H1 (cell line): ENCODE measurements at regions not wholly inside any gene's neighbourhood (a gene's known extent, or its start where the extent isn't known, plus 50 kb on each side); places are given as distances from the start of the nearest gene placed in this dataset.

Experiments
- CTCF ChIA-PET: fragments of 300-600 bp; sonication (Branson Sonifier 250); formaldehyde crosslinking; loops from one replicate; lab custom pipeline; 2021; ENCODE audit not compliant: partially characterized antibody; lab: Charles Lee
- POLR2A ChIA-PET: fragments of 300-600 bp; sonication (Branson Sonifier 250); formaldehyde crosslinking; loops from one replicate; lab custom pipeline; 2021; ENCODE audit warnings: inconsistent platforms; ENCODE audit not compliant: partially characterized antibody; lab: Charles Lee
- DNase-seq, 2 experiments: peaks; one replicate each; pipeline versions ENCODE4 v3.0.0 to v3.0.0-alpha.2; 2010 to 2022; ENCODE audit warnings: low spot score in 2 of 2, low read depth in 1 of 2, mixed read lengths in 1 of 2
- FAIRE-seq: peaks from 2 replicates; lab custom pipeline; 2011; peaks lifted over from hg19 to GRCh38; lab: Jason Lieb, UNC
- H2AFZ ChIP-seq: 2 replicates; pipeline ENCODE4 v1.8.1; 2012; ENCODE audit warnings: low read length, inconsistent platforms
- H2AK5ac ChIP-seq: 2 replicates; pipeline ENCODE4 v1.6.1; 2013; ENCODE audit warnings: low read depth, low read length
- H2BK120ac ChIP-seq: replicated peaks from 2 replicates; pipeline ENCODE3; 2013; ENCODE audit warnings: low read depth, low read length, inconsistent platforms
- H2BK12ac ChIP-seq: 2 replicates; pipeline ENCODE4 v1.6.1; 2013; ENCODE audit warnings: low read depth, low read length
- H2BK15ac ChIP-seq: 2 replicates; pipeline ENCODE4 v1.6.1; 2013; ENCODE audit warnings: low read length
- H2BK20ac ChIP-seq: 2 replicates; pipeline ENCODE4 v1.6.1; 2013; ENCODE audit warnings: low read length
- H2BK5ac ChIP-seq: 2 replicates; pipeline ENCODE4 v1.6.1; 2013; ENCODE audit warnings: low read depth, low read length
- H3K14ac ChIP-seq: 2 replicates; pipeline ENCODE4 v1.6.1; 2013; ENCODE audit warnings: inconsistent platforms; ENCODE audit not compliant: insufficient read length
- H3K18ac ChIP-seq: 2 replicates; pipeline ENCODE4 v1.6.1; 2013; ENCODE audit warnings: low read length; ENCODE audit errors: extremely low read depth
- H3K23ac ChIP-seq: 2 replicates; pipeline ENCODE4 v1.6.1; 2013; ENCODE audit warnings: inconsistent platforms; ENCODE audit not compliant: insufficient read length
- H3K23me2 ChIP-seq: 2 replicates; pipeline ENCODE4 v1.6.1; 2013; ENCODE audit warnings: low read depth, low read length
- H3K27ac ChIP-seq: 2 replicates; pipeline ENCODE4 v1.6.1; 2011; ENCODE audit warnings: low read depth, low read length, inconsistent platforms
- H3K27me3 ChIP-seq, 4 experiments: replicated peaks in 1 of 4; 1 replicate in 1 of 4; 2 replicates in 3 of 4; pipeline versions ENCODE4 v1.6.1 to v1.8.1; 2011 to 2013; ENCODE audit warnings: low read length in 3 of 4, mild to moderate bottlenecking in 3 of 4, inconsistent platforms in 2 of 4, mixed read lengths in 2 of 4, moderate library complexity in 1 of 4; ENCODE audit not compliant: control insufficient read depth in 3 of 4, insufficient read depth in 3 of 4; ENCODE audit errors: extremely low read depth in 1 of 4
- H3K36me3 ChIP-seq, 4 experiments: 2 replicates each; pipeline versions ENCODE4 v1.6.1 to v1.8.1; 2011 to 2013; ENCODE audit warnings: mild to moderate bottlenecking in 4 of 4, low read length in 3 of 4, moderate library complexity in 2 of 4, control low read depth in 1 of 4, inconsistent platforms in 1 of 4; ENCODE audit not compliant: insufficient read depth in 4 of 4, control insufficient read depth in 2 of 4
- H3K4ac ChIP-seq: replicated peaks from 2 replicates; pipeline ENCODE3; 2013; ENCODE audit warnings: low read length, low read depth, mixed read lengths, inconsistent platforms; ENCODE audit not compliant: insufficient read length
- H3K4me1 ChIP-seq, 4 experiments: replicated peaks in 1 of 4; 1 replicate in 1 of 4; 2 replicates in 3 of 4; pipeline versions ENCODE4 v1.6.1 to v1.8.1; 2011 to 2013; ENCODE audit warnings: low read length in 3 of 4, inconsistent platforms in 2 of 4, mixed read lengths in 1 of 4; ENCODE audit not compliant: insufficient read depth in 4 of 4, control insufficient read depth in 3 of 4
- H3K4me2 ChIP-seq, 2 experiments: 2 replicates each; pipeline versions ENCODE4 v1.6.1 to v1.8.1; 2011 to 2013; ENCODE audit warnings: low read depth in 2 of 2, low read length in 2 of 2, control low read depth in 1 of 2, inconsistent platforms in 1 of 2, mild to moderate bottlenecking in 1 of 2; ENCODE audit not compliant: insufficient read depth in 1 of 2
- H3K4me3 ChIP-seq, 4 experiments: fragments of 200-600, 300-600 bp in 1 of 4; sonication (generic), shearing (Covaris generic), sonication (Bioruptor Twin) in 1 of 4; 2 replicates each; pipeline versions ENCODE4 v1.5.1 to v1.8.1; 2011 to 2016; ENCODE audit warnings: low read length in 4 of 4, low read depth in 3 of 4, control low read depth in 2 of 4, inconsistent platforms in 2 of 4, mild to moderate bottlenecking in 2 of 4, mixed read lengths in 1 of 4, moderate library complexity in 1 of 4; ENCODE audit not compliant: insufficient read depth in 2 of 4; ENCODE audit errors: extremely low read depth in 1 of 4
- H3K56ac ChIP-seq: replicated peaks from 2 replicates; pipeline ENCODE3; 2013; ENCODE audit warnings: low read depth, mild to moderate bottlenecking, mixed read lengths, low read length, inconsistent platforms; ENCODE audit not compliant: insufficient read length
- H3K79me1 ChIP-seq: 2 replicates; pipeline ENCODE4 v1.6.1; 2013; ENCODE audit warnings: low read depth, low read length, control low read depth
- H3K79me2 ChIP-seq, 2 experiments: 2 replicates each; pipeline versions ENCODE4 v1.6.1 to v1.8.1; 2012 to 2013; ENCODE audit warnings: low read length in 2 of 2, mild to moderate bottlenecking in 2 of 2, inconsistent platforms in 1 of 2; ENCODE audit not compliant: insufficient read depth in 2 of 2, control insufficient read depth in 1 of 2
- H3K9ac ChIP-seq, 4 experiments: replicated peaks in 1 of 4; 1 replicate in 1 of 4; 2 replicates in 3 of 4; pipeline versions ENCODE4 v1.6.1 to v1.8.1; 2011 to 2013; ENCODE audit warnings: low read depth in 3 of 4, low read length in 3 of 4, control low read depth in 2 of 4, mild to moderate bottlenecking in 2 of 4, moderate library complexity in 2 of 4, inconsistent platforms in 1 of 4; ENCODE audit errors: extremely low read depth in 1 of 4
- H3K9me3 ChIP-seq, 2 experiments: 2 replicates each; pipeline versions ENCODE4 v1.6.1 to v1.8.1; 2012 to 2013; ENCODE audit warnings: mild to moderate bottlenecking in 2 of 2, moderate library complexity in 2 of 2, control low read depth in 1 of 2, inconsistent platforms in 1 of 2, low read depth in 1 of 2, low read length in 1 of 2, mixed read lengths in 1 of 2; ENCODE audit not compliant: insufficient read depth in 2 of 2
- H4K20me1 ChIP-seq, 2 experiments: replicated peaks in 1 of 2; 2 replicates each; pipeline versions ENCODE3 to v1.8.1; 2011 to 2013; ENCODE audit warnings: inconsistent platforms in 2 of 2, low read length in 2 of 2, mild to moderate bottlenecking in 1 of 2; ENCODE audit not compliant: insufficient read depth in 2 of 2, control insufficient read depth in 1 of 2
- H4K5ac ChIP-seq: 2 replicates; pipeline ENCODE4 v1.6.1; 2013; ENCODE audit warnings: low read length, low read depth, mixed read lengths, inconsistent platforms; ENCODE audit not compliant: insufficient read length
- H4K8ac ChIP-seq: 2 replicates; pipeline ENCODE4 v1.8.0; 2013; ENCODE audit warnings: mild to moderate bottlenecking, moderate library complexity, low read length, inconsistent platforms; ENCODE audit not compliant: insufficient read depth; ENCODE audit errors: extremely low read depth
- H4K91ac ChIP-seq: replicated peaks from 2 replicates; pipeline ENCODE3; 2013; ENCODE audit warnings: low read length, mixed read lengths, inconsistent platforms; ENCODE audit not compliant: insufficient read length
- BACH1 ChIP-seq: IDR thresholded peaks from 2 replicates; pipeline ENCODE4 v1.6.1; 2012; ENCODE audit warnings: low read length, improper control_type of control experiment
- CEBPB ChIP-seq: IDR thresholded peaks from 2 replicates; pipeline ENCODE4 v1.6.1; 2012; ENCODE audit warnings: low read depth, low read length
- CTBP2 ChIP-seq: IDR thresholded peaks from 2 replicates; pipeline ENCODE4 v1.7.0; 2011; ENCODE audit warnings: borderline replicate concordance, mild to moderate bottlenecking, moderate library complexity, mixed read lengths, low read length; ENCODE audit not compliant: insufficient read depth, insufficient read length
- GTF2F1 ChIP-seq: IDR thresholded peaks from 2 replicates; pipeline ENCODE4 v1.6.1; 2012; ENCODE audit warnings: low read depth, low read length, improper control_type of control experiment, borderline replicate concordance
- NANOG ChIP-seq: IDR thresholded peaks from 2 replicates; pipeline ENCODE4 v1.6.1; 2011; ENCODE audit warnings: low read length, low read depth, mild to moderate bottlenecking, inconsistent platforms; ENCODE audit not compliant: insufficient read depth, poor library complexity, severe bottlenecking
- POLR2AphosphoS5 ChIP-seq: IDR thresholded peaks from 2 replicates; pipeline ENCODE4 v1.6.1; 2011; ENCODE audit warnings: low read depth, low read length
- RAD21 ChIP-seq, 2 experiments: IDR thresholded peaks in 1 of 2; conservative IDR thresholded peaks in 1 of 2; 2 replicates each; pipeline ENCODE4 v1.6.1; 2011; ENCODE audit warnings: low read depth in 2 of 2, low read length in 2 of 2, improper control_type of control experiment in 1 of 2, inconsistent platforms in 1 of 2, mild to moderate bottlenecking in 1 of 2, moderate library complexity in 1 of 2
- RFX5 ChIP-seq: IDR thresholded peaks from 2 replicates; pipeline ENCODE4 v1.6.1; 2011; ENCODE audit warnings: low read depth, low read length, improper control_type of control experiment, borderline replicate concordance
- RNF2 ChIP-seq: fragments of 200-900, 300-1000 bp; sonication (generic); IDR thresholded peaks from 2 replicates; pipeline ENCODE4 v1.7.1; 2016; ENCODE audit warnings: borderline replicate concordance, low read depth, mild to moderate bottlenecking, antibody characterized with exemption, low read length; ENCODE audit not compliant: poor library complexity, severe bottlenecking; ENCODE audit errors: missing control alignments
- SIRT6 ChIP-seq: IDR thresholded peaks from one replicate; pipeline ENCODE4 v1.7.1; 2012; ENCODE audit warnings: low read length, inconsistent platforms
- TAF7 ChIP-seq: optimal IDR thresholded peaks from 2 replicates; pipeline ENCODE3; 2011; ENCODE audit warnings: low read depth, mild to moderate bottlenecking, inconsistent platforms, low read length, moderate library complexity, borderline replicate concordance
- ZNF274 ChIP-seq: IDR thresholded peaks from 2 replicates; pipeline ENCODE4 v1.7.0; 2012; ENCODE audit warnings: low read length, borderline replicate concordance; ENCODE audit errors: extremely low read depth
- WGBS, 2 experiments: shearing (Covaris generic) in 1 of 2; methylation state at CpG; one replicate each; pipeline versions ENCODE4 v1.1.6 to v1.1.7; 2013 to 2015; ENCODE audit warnings: low lambda C conversion rate in 2 of 2, mixed read lengths in 2 of 2, inconsistent platforms in 1 of 2, low coverage in 1 of 2, missing lambda C conversion rate in 1 of 2; ENCODE audit not compliant: insufficient replicate concordance in 2 of 2, insufficient coverage in 1 of 2, insufficient read length in 1 of 2; ENCODE audit errors: extremely low coverage in 1 of 2, missing lambda C conversion rate in 1 of 2; 5-methylcytosine and 5-hydroxymethylcytosine counted together

DNA sequence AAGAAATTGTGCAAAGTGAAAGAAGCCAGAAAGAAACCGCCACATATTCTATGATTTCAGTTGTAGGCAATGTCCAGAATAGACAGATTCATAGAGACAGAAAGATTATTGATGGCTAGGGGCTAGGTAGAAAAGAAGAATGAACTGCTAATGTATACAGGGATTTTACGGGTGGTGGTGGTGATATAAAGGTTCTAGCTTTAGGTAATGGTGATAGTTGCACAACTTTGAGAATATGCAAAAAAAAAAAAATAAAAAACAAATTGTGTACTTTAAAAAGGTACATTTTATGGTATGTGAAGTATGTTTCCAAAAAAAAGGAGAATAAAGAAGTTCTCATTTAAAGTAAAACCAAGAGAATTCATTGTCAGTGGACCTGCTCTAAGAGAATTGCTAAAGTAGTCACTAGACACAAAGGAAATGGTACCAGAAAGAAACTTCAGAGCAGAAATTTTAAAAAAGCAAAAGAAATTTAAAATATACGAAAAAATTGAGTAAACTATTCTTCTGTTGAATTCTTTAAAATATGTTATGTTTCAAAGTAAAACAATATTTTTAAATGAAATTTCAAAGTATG lies 680.1 kb downstream of the UQCRFS1 start:
- Histone ChIP-seq H3K4ac (no peak overlapping the region), H3K18ac (no peak overlapping the region), H3K27ac (no peak overlapping the region), H3K9ac (no peak overlapping the region), H3K14ac (no peak overlapping the region), H3K9me3 (peaks cover 0 to 5% of the 10 kb centered on the region in 2 experiments; a peak in 1 of 4 replicates), H3K23me2 (no peaks in the 10 kb centered on the region), H3K36me3 (no peaks in the 10 kb centered on the region), H2AK5ac (no peak overlapping the region), H2BK20ac (no peak overlapping the region), H2BK15ac (no peak overlapping the region), H3K56ac (no peak overlapping the region), H3K23ac (no peak overlapping the region), H4K20me1 (no peaks in the 10 kb centered on the region), H2BK5ac (no peak overlapping the region), H4K8ac (no peak overlapping the region), H2BK120ac (no peak overlapping the region), H3K27me3 (no peaks in the 10 kb centered on the region), H3K79me1 (no peaks in the 10 kb centered on the region), H3K79me2 (no peaks in the 10 kb centered on the region), H3K4me3 (no peak overlapping the region), H3K4me1 (no peaks in the 10 kb centered on the region), H4K91ac (no peak overlapping the region), H3K4me2 (no peak overlapping the region), H2AFZ (no peak overlapping the region), H2BK12ac (no peak overlapping the region), H4K5ac (no peak overlapping the region)
- POLR2A ChIA-PET, result no interaction called here
- WGBS, 2 experiments, result 93% methylated on average over 3 of the region's 3 CpGs; no CpG with 5 or more reads in 1 of the 2 experiments
- TF ChIP-seq POLR2AphosphoS5 (no peak), RNF2 (no peak), NANOG (no peak), CTBP2 (no peak), SIRT6 (no peak), TAF7 (no peak), RFX5 (no peak), BACH1 (no peak), RAD21 (IDR thresholded peaks at IDR 0.05 in 1 of 2, conservative IDR thresholded peaks at IDR 0.05 in 1 of 2; ENCODE audit: low read depth in 2 of 2, low read length in 2 of 2) (no peak), CEBPB (no peak), ZNF274 (no peak), GTF2F1 (no peak)
- DNase-seq, result no peak
- CTCF ChIA-PET, result no interaction called here
- FAIRE-seq, result no peak
